HG02973 (cell line): ENCODE measurements at regions not wholly inside any gene's neighbourhood (a gene's known extent, or its start where the extent isn't known, plus 50 kb on each side); places are given as distances from the start of the nearest gene placed in this dataset.
A peak's percentile ranks its signal among the peaks of the same experiment; 100 is the strongest.
"Not testable (repeated sequence)": the region's sequence is repeated elsewhere in the genome, so short reads cannot be mapped to it uniquely, and the experiment has no call there.

Experiments
- ATAC-seq: cut with Tn5 transposase; IDR thresholded peaks from one replicate; pipeline ENCODE4 v1.9.1; 2021; ENCODE audit warnings: moderate library complexity; ENCODE audit not compliant: unreplicated experiment

- ATAC-seq = no peak
These were observed 791.9 kb downstream of the TRIB2 start for GRCh38 chr2:13508671-13509070.

- ATAC-seq = no peak
These were observed 798.5 kb downstream of the TRIB2 start for GRCh38 chr2:13515254-13515653.

GRCh38 chr2:13522096-13522495, 805.4 kb downstream of the TRIB2 start:
- no peak for ATAC-seq

- ATAC-seq = peak; percentile 94
These were observed 806.4 kb downstream of the TRIB2 start for GRCh38 chr2:13522917-13523821.

- peak; percentile 32 for ATAC-seq
These were observed 807.8 kb downstream of the TRIB2 start for GRCh38 chr2:13524492-13524891.

- not testable (repeated sequence) for ATAC-seq
These were observed 815.1 kb downstream of the TRIB2 start for GRCh38 chr2:13531735-13532410.

GRCh38 chr2:13532781-13533523, 816.2 kb downstream of the TRIB2 start:
- ATAC-seq = not testable (repeated sequence)

GRCh38 chr2:13533524-13533922, 816.8 kb downstream of the TRIB2 start:
- no peak for ATAC-seq

- ATAC-seq = no peak
These were observed 820.2 kb downstream of the TRIB2 start for GRCh38 chr2:13536941-13537340.

GRCh38 chr2:13537771-13538349, 821.1 kb downstream of the TRIB2 start:
- no peak for ATAC-seq

- ATAC-seq = no peak
These were observed 822.6 kb downstream of the TRIB2 start for GRCh38 chr2:13539296-13539695.

GRCh38 chr2:13542061-13542460, 825.3 kb downstream of the TRIB2 start:
- no peak for ATAC-seq

- no peak for ATAC-seq
These were observed 825.9 kb downstream of the TRIB2 start for GRCh38 chr2:13542642-13543041.

GRCh38 chr2:13543550-13543949, 826.8 kb downstream of the TRIB2 start:
- peak; percentile 77 for ATAC-seq

GRCh38 chr2:13545320-13545719, 828.6 kb downstream of the TRIB2 start:
- no peak for ATAC-seq

- ATAC-seq = no peak
These were observed 829.4 kb downstream of the TRIB2 start for GRCh38 chr2:13546131-13546530.

- ATAC-seq = no peak
These were observed 833.8 kb downstream of the TRIB2 start for GRCh38 chr2:13550285-13551231.

- ATAC-seq = peak; percentile 66
These were observed 841.6 kb downstream of the TRIB2 start for GRCh38 chr2:13558368-13558767.

- ATAC-seq = peak; percentile 77
These were observed 843.6 kb downstream of the TRIB2 start for GRCh38 chr2:13560322-13560721.

GRCh38 chr2:13572466-13572865, 855.7 kb downstream of the TRIB2 start:
- no peak for ATAC-seq
